Hepatocyte (in vitro differentiated cells): ENCODE measurements at regions not wholly inside any gene's neighbourhood (a gene's known extent, or its start where the extent isn't known, plus 50 kb on each side); places are given as distances from the start of the nearest gene placed in this dataset.
"Not testable (repeated sequence)": the region's sequence is repeated elsewhere in the genome, so short reads cannot be mapped to it uniquely, and the experiment has no call there.

Experiments
- EZH2 ChIP-seq: fragments of 200-600 bp; sonication (generic); IDR thresholded peaks from 2 replicates; pipeline ENCODE4 v1.6.1; 2016; ENCODE audit warnings: antibody characterized with exemption, mild to moderate bottlenecking, borderline replicate concordance
- TF ChIP-seq, protein P1 (sequence below): fragments of 200-600 bp; sonication (generic); IDR thresholded peaks from 2 replicates; pipeline ENCODE4 v1.5.1; 2016; ENCODE audit warnings: antibody characterized with exemption, mild to moderate bottlenecking; ENCODE audit not compliant: poor library complexity

DNA sequence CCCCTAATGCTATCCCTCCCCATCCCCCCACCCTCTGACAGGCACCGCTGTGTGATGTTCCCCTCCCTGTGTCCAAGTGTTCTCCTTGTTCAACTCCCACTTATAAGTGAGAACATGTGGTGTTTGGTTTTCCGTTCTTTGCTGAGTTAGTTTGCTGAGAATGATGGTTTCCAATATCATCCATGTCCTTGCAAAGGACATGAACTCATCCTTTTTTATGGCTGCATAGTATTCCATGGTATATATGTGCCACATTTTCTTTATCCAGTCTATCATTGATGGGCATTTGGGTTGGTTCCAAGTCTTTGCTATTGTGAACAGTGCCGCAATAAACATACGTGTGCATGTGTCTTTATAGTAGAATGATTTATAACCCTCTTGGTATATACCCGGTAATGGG is 98.2 kb downstream of the EBLN1 start:
- TF ChIP-seq, protein P1, sequence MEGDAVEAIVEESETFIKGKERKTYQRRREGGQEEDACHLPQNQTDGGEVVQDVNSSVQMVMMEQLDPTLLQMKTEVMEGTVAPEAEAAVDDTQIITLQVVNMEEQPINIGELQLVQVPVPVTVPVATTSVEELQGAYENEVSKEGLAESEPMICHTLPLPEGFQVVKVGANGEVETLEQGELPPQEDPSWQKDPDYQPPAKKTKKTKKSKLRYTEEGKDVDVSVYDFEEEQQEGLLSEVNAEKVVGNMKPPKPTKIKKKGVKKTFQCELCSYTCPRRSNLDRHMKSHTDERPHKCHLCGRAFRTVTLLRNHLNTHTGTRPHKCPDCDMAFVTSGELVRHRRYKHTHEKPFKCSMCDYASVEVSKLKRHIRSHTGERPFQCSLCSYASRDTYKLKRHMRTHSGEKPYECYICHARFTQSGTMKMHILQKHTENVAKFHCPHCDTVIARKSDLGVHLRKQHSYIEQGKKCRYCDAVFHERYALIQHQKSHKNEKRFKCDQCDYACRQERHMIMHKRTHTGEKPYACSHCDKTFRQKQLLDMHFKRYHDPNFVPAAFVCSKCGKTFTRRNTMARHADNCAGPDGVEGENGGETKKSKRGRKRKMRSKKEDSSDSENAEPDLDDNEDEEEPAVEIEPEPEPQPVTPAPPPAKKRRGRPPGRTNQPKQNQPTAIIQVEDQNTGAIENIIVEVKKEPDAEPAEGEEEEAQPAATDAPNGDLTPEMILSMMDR, result not testable (repeated sequence)
- not testable (repeated sequence) for TF ChIP-seq EZH2
